HCT116 (cell line): ENCODE measurements at regions not wholly inside any gene's neighbourhood (a gene's known extent, or its start where the extent isn't known, plus 50 kb on each side); places are given as distances from the start of the nearest gene placed in this dataset.

ENCODE experiments used
- ATAC-seq: fragments of 200-7000 bp; cut with Tn5 transposase; 2 replicates; pipeline ENCODE4 v1.9.1; 2020; ENCODE audit warnings: mild to moderate bottlenecking, moderate library complexity
- BruUV-seq: library from RNA; stranded (reverse); fragments of 400-500 nt; replicated peaks from 2 replicates; lab custom pipeline; 2021; lab: Mats Ljungman, UMichigan
- CTCF ChIA-PET: fragments of 300-600 bp; sonication (Branson Sonifier 250); formaldehyde crosslinking; loops from one replicate; lab custom pipeline; 2021; ENCODE audit warnings: antibody characterized with exemption; lab: Charles Lee
- POLR2A ChIA-PET: fragments of 300-600, 350-600 bp; sonication (Branson Sonifier 250); formaldehyde crosslinking; loops from one replicate; lab custom pipeline; 2021; ENCODE audit warnings: antibody characterized with exemption; lab: Charles Lee
- RAD21 ChIA-PET, 2 experiments: fragments of 300-600 bp; sonication (Branson Sonifier 250); formaldehyde crosslinking; loops; one replicate each; lab custom pipeline; 2023; ENCODE audit warnings: low total read pairs in 2 of 2; ENCODE audit not compliant: uncharacterized antibody in 2 of 2, unreplicated experiment in 2 of 2, low non-redundant PET in 1 of 2; lab: Charles Lee
- DNase-seq: peaks from one replicate; pipeline ENCODE4 v3.0.0-alpha.2; 2010; ENCODE audit warnings: low read depth, low spot score
- H2AFZ ChIP-seq: fragments of 200-600 bp; shearing (Covaris generic), sonication (generic); 2 replicates; pipeline ENCODE4 v1.6.1; 2017; ENCODE audit warnings: low read depth, mixed run types, mixed read lengths, antibody characterized with exemption, low read length; ENCODE audit not compliant: poor library complexity, severe bottlenecking
- H3K27ac ChIP-seq: 2 replicates; pipeline ENCODE4 v1.5.1; 2012; ENCODE audit warnings: low read depth, low read length
- H3K27me3 ChIP-seq: fragments of 200-600 bp; sonication (generic); 2 replicates; pipeline ENCODE4 v1.6.1; 2016; ENCODE audit warnings: mixed run types, low read length, mixed read lengths; ENCODE audit not compliant: insufficient read depth
- H3K36me3 ChIP-seq, 2 experiments: fragments of 200-500 bp in 1 of 2; fragments of 200-600 bp in 1 of 2; sonication (Bioruptor generic) in 1 of 2; sonication (generic) in 1 of 2; 2 replicates each; pipeline versions ENCODE4 v1.5.1 to v1.6.1; 2014 to 2016; ENCODE audit warnings: low read length in 2 of 2, inconsistent platforms in 1 of 2, mixed read lengths in 1 of 2, mixed run types in 1 of 2; ENCODE audit not compliant: insufficient read depth in 2 of 2, control insufficient read depth in 1 of 2
- H3K4me1 ChIP-seq, 2 experiments: fragments of 200-600 bp in 1 of 2; sonication (generic) in 1 of 2; 2 replicates each; pipeline versions ENCODE4 v1.5.1 to v1.6.1; 2012 to 2017; ENCODE audit warnings: low read length in 2 of 2, inconsistent platforms in 1 of 2, mild to moderate bottlenecking in 1 of 2, mixed read lengths in 1 of 2, mixed run types in 1 of 2, moderate library complexity in 1 of 2; ENCODE audit not compliant: insufficient read depth in 2 of 2, control insufficient read depth in 1 of 2
- H3K4me2 ChIP-seq: fragments of 200-600 bp; sonication (generic); 2 replicates; pipeline ENCODE4 v1.6.1; 2017; ENCODE audit warnings: mixed run types, low read length, mixed read lengths
- H3K4me3 ChIP-seq, 2 experiments: fragments of 200-600 bp in 1 of 2; sonication (generic) in 1 of 2; replicated peaks in 1 of 2; 2 replicates each; pipeline ENCODE4 v1.5.1; 2011 to 2016; ENCODE audit warnings: low read length in 2 of 2, control low read depth in 1 of 2, low read depth in 1 of 2, mild to moderate bottlenecking in 1 of 2, mixed read lengths in 1 of 2, mixed run types in 1 of 2
- H3K79me2 ChIP-seq: fragments of 200-600 bp; sonication (generic); 2 replicates; pipeline ENCODE4 v1.6.1; 2017; ENCODE audit warnings: mild to moderate bottlenecking, mixed run types, low read length, moderate library complexity, mixed read lengths; ENCODE audit not compliant: insufficient read depth
- H3K9ac ChIP-seq: fragments of 200-600 bp; sonication (generic); 2 replicates; pipeline ENCODE4 v1.6.1; 2016; ENCODE audit warnings: low read length, mixed read lengths
- H3K9me2 ChIP-seq: fragments of 200-600 bp; sonication (generic), shearing (Covaris generic); 2 replicates; pipeline ENCODE4 v1.6.1; 2017; ENCODE audit warnings: mixed run types, mild to moderate bottlenecking, moderate library complexity; ENCODE audit not compliant: insufficient read depth
- H3K9me3 ChIP-seq, 2 experiments: fragments of 200-500 bp in 1 of 2; fragments of 200-600 bp in 1 of 2; sonication (Bioruptor generic) in 1 of 2; sonication (generic) in 1 of 2; 2 replicates each; pipeline ENCODE4 v1.6.1; 2014 to 2017; ENCODE audit warnings: low read length in 2 of 2, mixed read lengths in 2 of 2, inconsistent platforms in 1 of 2, low read depth in 1 of 2, mild to moderate bottlenecking in 1 of 2, mixed run types in 1 of 2, moderate library complexity in 1 of 2; ENCODE audit not compliant: control insufficient read depth in 1 of 2, insufficient read depth in 1 of 2
- H4K20me1 ChIP-seq: fragments of 200-600 bp; sonication (generic), shearing (Covaris generic); 2 replicates; pipeline ENCODE4 v1.6.1; 2017; ENCODE audit warnings: mixed run types, mild to moderate bottlenecking, moderate library complexity; ENCODE audit not compliant: insufficient read depth
- ATF3 ChIP-seq: IDR thresholded peaks from 2 replicates; pipeline ENCODE4 v1.6.1; 2012
- EZH2 ChIP-seq: fragments of 200-600 bp; sonication (generic); IDR thresholded peaks from 2 replicates; pipeline ENCODE4 v1.6.1; 2017; ENCODE audit warnings: antibody characterized with exemption, mixed run types
- EZH2phosphoT487 ChIP-seq: fragments of 200-600 bp; IDR thresholded peaks from 2 replicates; pipeline ENCODE4 v1.6.1; 2018; ENCODE audit warnings: antibody characterized with exemption, borderline replicate concordance
- FOSL1 ChIP-seq: IDR thresholded peaks from 2 replicates; pipeline ENCODE4 v1.6.1; 2012; ENCODE audit warnings: low read depth
- POLR2A ChIP-seq: IDR thresholded peaks from 2 replicates; pipeline ENCODE4 v1.7.0; 2011; ENCODE audit warnings: borderline replicate concordance; ENCODE audit not compliant: insufficient read depth, insufficient read length; ENCODE audit errors: extremely low read depth
- POLR2AphosphoS5 ChIP-seq: IDR thresholded peaks from 2 replicates; pipeline ENCODE4 v1.6.1; 2011; ENCODE audit warnings: mild to moderate bottlenecking, low read depth, low read length, moderate library complexity
- RAD21 ChIP-seq: IDR thresholded peaks from 2 replicates; pipeline ENCODE4 v1.6.1; 2012; ENCODE audit warnings: low read depth, mild to moderate bottlenecking
- SP1 ChIP-seq: IDR thresholded peaks from 2 replicates; pipeline ENCODE4 v1.6.1; 2012; ENCODE audit warnings: low read depth
- TCF7L2 ChIP-seq: IDR thresholded peaks from 2 replicates; pipeline ENCODE4 v1.7.0; 2011; ENCODE audit warnings: borderline replicate concordance, inconsistent platforms; ENCODE audit not compliant: insufficient read depth, insufficient read length; ENCODE audit errors: extremely low read depth
- YY1 ChIP-seq: IDR thresholded peaks from 2 replicates; pipeline ENCODE4 v1.6.1; 2011; ENCODE audit warnings: low read length, low read depth, moderate library complexity, mild to moderate bottlenecking; ENCODE audit not compliant: insufficient replicate concordance; ENCODE audit errors: extremely low read depth
- ZBTB33 ChIP-seq: IDR thresholded peaks from 2 replicates; pipeline ENCODE4 v1.6.1; 2011; ENCODE audit warnings: mild to moderate bottlenecking, low read length, moderate library complexity; ENCODE audit not compliant: insufficient replicate concordance; ENCODE audit errors: extremely low read depth
- ZFX ChIP-seq: fragments of 450-650 bp; IDR thresholded peaks from 2 replicates; pipeline ENCODE4 v1.6.1; 2017
- ZNF274 ChIP-seq: fragments of 200-500 bp; sonication (Bioruptor generic); IDR thresholded peaks from 2 replicates; pipeline ENCODE4 v1.6.1; 2014; ENCODE audit warnings: mild to moderate bottlenecking, low read depth, low read length, inconsistent platforms
- intact Hi-C: fragments of 100-400 bp; cut with micrococcal nuclease; formaldehyde crosslinking; loops from 2 replicates; pipeline ENCODE4 v1.10.0; 2022
- TF ChIP-seq, protein P1 (sequence below), 3 experiments: fragments of 200-600 bp in 1 of 3; sonication (generic) in 1 of 3; IDR thresholded peaks in 2 of 3; conservative IDR thresholded peaks in 1 of 3; 2 replicates each; pipeline ENCODE4 v1.5.1; 2012 to 2017; ENCODE audit warnings: low read depth in 2 of 3, low read length in 2 of 3, antibody characterized with exemption in 1 of 3, borderline replicate concordance in 1 of 3, control low read depth in 1 of 3, mild to moderate bottlenecking in 1 of 3, mixed read lengths in 1 of 3, mixed run types in 1 of 3, moderate library complexity in 1 of 3; ENCODE audit not compliant: insufficient read depth in 1 of 3
- TF ChIP-seq, protein P2 (sequence below): IDR thresholded peaks from 2 replicates; pipeline ENCODE4 v1.6.1; 2012

GRCh38 chr7:20535541-20535940 is 79.9 kb upstream of the ABCB5 start:
- H3K4me2 ChIP-seq = no peak overlapping the region
- H3K4me1 ChIP-seq = no peaks in the 10 kb centered on the region
- no peaks in the 10 kb centered on the region for H3K36me3 ChIP-seq
- H3K9me3 ChIP-seq = no peaks in the 10 kb centered on the region
- CTCF ChIA-PET = no interaction called here
- no peaks in the 10 kb centered on the region for H3K9me2 ChIP-seq
- no peak overlapping the region for H3K9ac ChIP-seq
- H2AFZ ChIP-seq = no peak overlapping the region
- no peak for ATAC-seq
- no peak for DNase-seq
- BruUV-seq = no TSS peak
- no peak overlapping the region for H3K27ac ChIP-seq
- no peaks in the 10 kb centered on the region for H4K20me1 ChIP-seq
- RAD21 ChIA-PET = no interaction called here
- H3K4me3 ChIP-seq = no peak overlapping the region
- no peak for TF ChIP-seq ATF3
- no peak for TF ChIP-seq ZNF274
- no peak for TF ChIP-seq POLR2A
- no peak for TF ChIP-seq YY1
- TF ChIP-seq SP1 = no peak
- no peak for TF ChIP-seq TCF7L2
- no peak for TF ChIP-seq RAD21
- TF ChIP-seq, protein P1, sequence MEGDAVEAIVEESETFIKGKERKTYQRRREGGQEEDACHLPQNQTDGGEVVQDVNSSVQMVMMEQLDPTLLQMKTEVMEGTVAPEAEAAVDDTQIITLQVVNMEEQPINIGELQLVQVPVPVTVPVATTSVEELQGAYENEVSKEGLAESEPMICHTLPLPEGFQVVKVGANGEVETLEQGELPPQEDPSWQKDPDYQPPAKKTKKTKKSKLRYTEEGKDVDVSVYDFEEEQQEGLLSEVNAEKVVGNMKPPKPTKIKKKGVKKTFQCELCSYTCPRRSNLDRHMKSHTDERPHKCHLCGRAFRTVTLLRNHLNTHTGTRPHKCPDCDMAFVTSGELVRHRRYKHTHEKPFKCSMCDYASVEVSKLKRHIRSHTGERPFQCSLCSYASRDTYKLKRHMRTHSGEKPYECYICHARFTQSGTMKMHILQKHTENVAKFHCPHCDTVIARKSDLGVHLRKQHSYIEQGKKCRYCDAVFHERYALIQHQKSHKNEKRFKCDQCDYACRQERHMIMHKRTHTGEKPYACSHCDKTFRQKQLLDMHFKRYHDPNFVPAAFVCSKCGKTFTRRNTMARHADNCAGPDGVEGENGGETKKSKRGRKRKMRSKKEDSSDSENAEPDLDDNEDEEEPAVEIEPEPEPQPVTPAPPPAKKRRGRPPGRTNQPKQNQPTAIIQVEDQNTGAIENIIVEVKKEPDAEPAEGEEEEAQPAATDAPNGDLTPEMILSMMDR (IDR thresholded peaks at IDR 0.05 in 2 of 3, conservative IDR thresholded peaks at IDR 0.05 in 1 of 3; ENCODE audit: borderline replicate concordance in 1 of 3, insufficient read depth in 1 of 3, low read depth in 2 of 3, low read length in 2 of 3) = no peak
- TF ChIP-seq, protein P2, sequence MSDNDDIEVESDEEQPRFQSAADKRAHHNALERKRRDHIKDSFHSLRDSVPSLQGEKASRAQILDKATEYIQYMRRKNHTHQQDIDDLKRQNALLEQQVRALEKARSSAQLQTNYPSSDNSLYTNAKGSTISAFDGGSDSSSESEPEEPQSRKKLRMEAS = no peak
- no peak for TF ChIP-seq ZFX
- no peak for TF ChIP-seq FOSL1
- TF ChIP-seq ZBTB33 = no peak
- TF ChIP-seq EZH2 = no peak
- TF ChIP-seq EZH2phosphoT487 = no peak
- TF ChIP-seq POLR2AphosphoS5 = no peak
- no peaks in the 10 kb centered on the region for H3K27me3 ChIP-seq
- POLR2A ChIA-PET = no interaction called here
- H3K79me2 ChIP-seq = no peaks in the 10 kb centered on the region
- intact Hi-C loops = no loop called here
